T-cell (primary cell): ENCODE measurements at regions not wholly inside any gene's neighbourhood (a gene's known extent, or its start where the extent isn't known, plus 50 kb on each side); places are given as distances from the start of the nearest gene placed in this dataset.

Experiments
- ATAC-seq, 4 experiments: fragments of 200-7000 bp in 3 of 4; fragments of 150-1000 bp in 1 of 4; cut with Tn5 transposase; replicated peaks in 1 of 4; 1 replicate in 3 of 4; 2 replicates in 1 of 4; pipeline ENCODE4 v1.10.0; 2021; ENCODE audit warnings: moderate library complexity in 3 of 4, mild to moderate bottlenecking in 2 of 4, moderate number of reproducible peaks in 1 of 4
- CTCF ChIA-PET, 2 donors: fragments of 300-600 bp; sonication (Branson Sonifier 250); formaldehyde crosslinking; loops; one replicate each; lab custom pipeline; 2022; ENCODE audit warnings: antibody characterized with exemption in 2 of 2; lab: Charles Lee
- POLR2A ChIA-PET, 2 donors: fragments of 300-600 bp; sonication (Branson Sonifier 250); formaldehyde crosslinking; loops; one replicate each; lab custom pipeline; 2022; ENCODE audit warnings: antibody characterized with exemption in 2 of 2; lab: Charles Lee
- DNase-seq, 35 experiments: peaks; one replicate each; pipeline versions ENCODE4 v3.0.0 to v3.0.0-alpha.2; 2013 to 2023
- H3K27ac ChIP-seq: one replicate; pipeline ENCODE4 v1.5.1; 2013; ENCODE audit warnings: low read length
- H3K27me3 ChIP-seq, 2 experiments: replicated peaks in 1 of 2; 1 replicate in 1 of 2; 2 replicates in 1 of 2; pipeline versions ENCODE4 v1.6.1 to v1.7.0; 2013; ENCODE audit warnings: low read length in 1 of 2, mixed read lengths in 1 of 2; ENCODE audit not compliant: control insufficient read depth in 2 of 2, insufficient read depth in 2 of 2; ENCODE audit errors: extremely low read depth in 1 of 2
- H3K36me3 ChIP-seq, 2 donors: 1 replicate in 1 of 2; 2 replicates in 1 of 2; pipeline versions ENCODE4 v1.6.1 to v1.7.0; 2013; ENCODE audit warnings: low read length in 1 of 2; ENCODE audit not compliant: control insufficient read depth in 2 of 2, insufficient read depth in 1 of 2; ENCODE audit errors: extremely low read depth in 1 of 2
- H3K4me1 ChIP-seq, 2 experiments: 1 replicate in 1 of 2; 2 replicates in 1 of 2; pipeline versions ENCODE4 v1.6.1 to v1.7.0; 2013; ENCODE audit warnings: low read length in 2 of 2, mixed read lengths in 1 of 2; ENCODE audit not compliant: insufficient read depth in 2 of 2, control insufficient read depth in 1 of 2; ENCODE audit errors: extremely low read depth in 1 of 2
- H3K4me3 ChIP-seq, 2 donors: 1 replicate in 1 of 2; 2 replicates in 1 of 2; pipeline versions ENCODE4 v1.5.1 to v1.7.0; 2013; ENCODE audit warnings: mild to moderate bottlenecking in 2 of 2, low read length in 1 of 2, moderate library complexity in 1 of 2; ENCODE audit not compliant: control insufficient read depth in 1 of 2; ENCODE audit errors: extremely low read depth in 1 of 2
- H3K9me3 ChIP-seq: 2 replicates; pipeline ENCODE4 v1.7.0; 2013
- H3K27ac Mint-ChIP-seq, 2 donors: one replicate each; pipeline ENCODE4 v1.8.0; 2020 to 2021; ENCODE audit warnings: mild to moderate bottlenecking in 2 of 2, mixed read lengths in 2 of 2
- H3K27me3 Mint-ChIP-seq, 2 donors: one replicate each; pipeline ENCODE4 v1.8.0; 2021 to 2022; ENCODE audit warnings: mixed read lengths in 2 of 2
- H3K36me3 Mint-ChIP-seq: one replicate; pipeline ENCODE4 v1.8.0; 2021; ENCODE audit warnings: mixed read lengths
- H3K4me1 Mint-ChIP-seq, 3 donors: one replicate each; pipeline ENCODE4 v1.8.0; 2020 to 2022; ENCODE audit warnings: mixed read lengths in 3 of 3, mild to moderate bottlenecking in 1 of 3
- H3K4me3 Mint-ChIP-seq, 3 donors: one replicate each; pipeline ENCODE4 v1.8.0; 2020 to 2022; ENCODE audit warnings: mild to moderate bottlenecking in 3 of 3, mixed read lengths in 3 of 3, moderate library complexity in 3 of 3
- H3K9me3 Mint-ChIP-seq, 3 donors: one replicate each; pipeline ENCODE4 v1.8.0; 2020 to 2022; ENCODE audit warnings: mixed read lengths in 3 of 3
- WGBS: methylation state at CpG from one replicate; pipeline ENCODE4 v1.1.5; 2013; ENCODE audit warnings: missing lambda C conversion rate; ENCODE audit not compliant: insufficient coverage; 5-methylcytosine and 5-hydroxymethylcytosine counted together

DNA sequence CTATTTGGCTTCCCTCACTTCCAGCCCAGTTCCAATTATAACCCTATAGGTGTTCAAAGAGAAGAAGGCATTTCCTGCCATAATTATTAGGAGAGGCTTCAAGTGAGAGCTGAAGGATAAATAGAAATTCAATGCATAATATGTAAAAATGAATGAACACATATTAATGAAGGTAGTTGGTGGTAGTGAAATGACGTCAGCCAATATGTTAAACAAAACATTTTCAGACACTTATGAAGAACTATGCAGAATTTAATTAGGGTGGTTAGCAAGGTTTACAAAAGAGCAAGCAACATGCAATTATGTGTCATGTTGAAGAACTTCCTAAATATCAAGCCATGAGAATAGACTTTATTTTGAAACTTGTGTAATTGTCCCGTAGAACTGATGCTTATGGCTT, 858.8 kb upstream of the DDX18 start:
- Histone ChIP-seq H3K4me3 (no peak overlapping the region), H3K4me1 (no peaks in the 10 kb centered on the region), H3K36me3 (no peaks in the 10 kb centered on the region), H3K9me3 (peaks cover 4% of the 10 kb centered on the region), H3K27ac (no peak overlapping the region), H3K27me3 (no peaks in the 10 kb centered on the region)
- no peaks in the 10 kb centered on the region for H3K4me1 Mint-ChIP-seq
- no peak for ATAC-seq
- POLR2A ChIA-PET, result no interaction called here
- H3K9me3 Mint-ChIP-seq, result peaks cover 29 to 39% (median 29%) of the 10 kb centered on the region in 3 donors
- CTCF ChIA-PET, result no interaction called here
- no peak overlapping the region for H3K4me3 Mint-ChIP-seq
- H3K27me3 Mint-ChIP-seq, result no peaks in the 10 kb centered on the region
- DNase-seq, result no peak
- no peaks in the 10 kb centered on the region for H3K36me3 Mint-ChIP-seq
- no peak overlapping the region for H3K27ac Mint-ChIP-seq
- no CpG with 5 or more reads among the region's 2 CpGs for WGBS

GRCh38 chr2:116975608-116976007, 838.9 kb upstream of the DDX18 start:
- Mint-ChIP-seq H3K9me3 (peaks cover 9 to 37% (median 23%) of the 10 kb centered on the region in 3 donors), H3K4me3 (no peak overlapping the region), H3K27me3 (no peaks in the 10 kb centered on the region), H3K27ac (no peak overlapping the region), H3K36me3 (no peaks in the 10 kb centered on the region), H3K4me1 (no peaks in the 10 kb centered on the region)
- 100% methylated on average over 3 of the region's 3 CpGs for WGBS
- ATAC-seq, result no peak
- no peaks in the 10 kb centered on the region for H3K27me3 ChIP-seq
- ChIA-PET POLR2A (no interaction called here), CTCF (no interaction called here)
- H3K27ac ChIP-seq, result no peak overlapping the region
- no peak overlapping the region for H3K4me3 ChIP-seq
- H3K9me3 ChIP-seq, result peaks cover 3% of the 10 kb centered on the region
- H3K36me3 ChIP-seq, result no peaks in the 10 kb centered on the region
- DNase-seq, result no peak
- H3K4me1 ChIP-seq, result no peaks in the 10 kb centered on the region

DNA sequence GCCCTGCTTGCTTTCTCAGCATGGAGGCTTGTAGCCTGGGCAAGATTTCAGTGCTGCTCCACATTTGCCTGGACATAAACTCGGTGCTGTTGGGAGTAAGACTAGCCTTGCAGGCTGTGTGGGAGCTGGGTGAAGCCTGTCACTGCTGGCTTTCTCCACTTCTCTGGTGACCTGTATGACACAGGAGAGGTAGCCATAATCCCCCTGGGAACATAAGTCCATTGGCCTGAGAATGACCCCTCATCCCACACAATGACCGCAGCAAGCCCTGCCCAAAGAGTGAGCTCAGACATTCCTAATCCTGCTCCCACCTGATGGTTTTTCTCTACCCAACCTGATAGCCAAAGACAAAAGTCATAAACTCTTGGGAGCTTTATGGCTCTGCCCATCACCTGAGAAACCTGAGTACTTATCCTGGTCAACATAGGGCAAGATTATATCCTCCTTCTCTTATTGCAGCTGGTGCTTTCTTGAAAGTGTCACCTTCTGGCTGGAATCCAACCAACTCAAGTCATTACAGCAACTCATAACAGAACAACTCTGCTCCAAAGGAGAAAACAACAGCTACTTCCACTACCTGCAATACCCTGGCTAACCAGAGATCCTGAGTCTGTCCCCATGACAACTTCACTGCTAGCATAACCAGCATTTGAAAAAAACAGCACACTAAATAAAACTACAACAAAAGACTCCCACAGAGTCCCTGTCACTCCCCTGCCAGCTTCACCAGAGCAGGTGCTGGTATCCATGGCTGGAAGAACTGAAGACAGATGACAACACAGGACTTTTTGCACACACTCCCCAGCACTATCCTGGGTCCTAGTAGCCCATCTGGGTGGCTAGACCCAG, 834.4 kb upstream of the DDX18 start:
- H3K27ac Mint-ChIP-seq, result no peak overlapping the region
- no peaks in the 10 kb centered on the region for H3K4me1 ChIP-seq
- ChIA-PET CTCF (no interaction called here), POLR2A (no interaction called here)
- 71% methylated on average over 2 of the region's 2 CpGs for WGBS
- no peak for ATAC-seq
- no peaks in the 10 kb centered on the region for H3K4me1 Mint-ChIP-seq
- peaks cover 11 to 44% (median 29%) of the 10 kb centered on the region in 3 donors for H3K9me3 Mint-ChIP-seq
- no peak overlapping the region for H3K27ac ChIP-seq
- DNase-seq, result no peak
- H3K36me3 ChIP-seq, result no peaks in the 10 kb centered on the region
- no peaks in the 10 kb centered on the region for H3K36me3 Mint-ChIP-seq
- H3K9me3 ChIP-seq, result peaks cover 2% of the 10 kb centered on the region
- H3K4me3 Mint-ChIP-seq, result no peak overlapping the region
- H3K27me3 Mint-ChIP-seq, result no peaks in the 10 kb centered on the region
- H3K27me3 ChIP-seq, result no peaks in the 10 kb centered on the region
- no peak overlapping the region for H3K4me3 ChIP-seq

- Histone ChIP-seq H3K36me3 (no peaks in the 10 kb centered on the region), H3K27me3 (no peaks in the 10 kb centered on the region), H3K4me1 (no peaks in the 10 kb centered on the region), H3K27ac (no peak overlapping the region), H3K4me3 (no peak overlapping the region), H3K9me3 (no peaks in the 10 kb centered on the region)
- Mint-ChIP-seq H3K27ac (no peak overlapping the region), H3K9me3 (peaks cover 16 to 42% (median 37%) of the 10 kb centered on the region in 3 donors), H3K4me1 (no peaks in the 10 kb centered on the region), H3K4me3 (no peak overlapping the region), H3K27me3 (no peaks in the 10 kb centered on the region), H3K36me3 (no peaks in the 10 kb centered on the region)
- 67% methylated on average over 3 of the region's 4 CpGs for WGBS
- CTCF ChIA-PET, result no interaction called here
- ATAC-seq, result no peak
- POLR2A ChIA-PET, result no interaction called here
- no peak for DNase-seq
These were observed 827.0 kb upstream of the DDX18 start for GRCh38 chr2:116987447-116987846.

GRCh38 chr2:116988303-116988702, 826.2 kb upstream of the DDX18 start:
- ATAC-seq (no peak), DNase-seq (no peak)
- H3K27me3 ChIP-seq, result no peaks in the 10 kb centered on the region
- Mint-ChIP-seq H3K4me1 (no peaks in the 10 kb centered on the region), H3K4me3 (no peak overlapping the region), H3K36me3 (no peaks in the 10 kb centered on the region), H3K27me3 (no peaks in the 10 kb centered on the region), H3K27ac (no peak overlapping the region), H3K9me3 (peaks cover 16 to 33% (median 32%) of the 10 kb centered on the region in 3 donors)
- no peaks in the 10 kb centered on the region for H3K9me3 ChIP-seq
- H3K4me3 ChIP-seq, result no peak overlapping the region
- no peak overlapping the region for H3K27ac ChIP-seq
- no peaks in the 10 kb centered on the region for H3K36me3 ChIP-seq
- POLR2A ChIA-PET, result no interaction called here
- CTCF ChIA-PET, result no interaction called here
- no peaks in the 10 kb centered on the region for H3K4me1 ChIP-seq

- ATAC-seq (no peak), DNase-seq (no peak)
- H3K4me3 Mint-ChIP-seq, result no peak overlapping the region
- no peaks in the 10 kb centered on the region for H3K4me1 Mint-ChIP-seq
- peaks cover 3% of the 10 kb centered on the region in 3 donors for H3K9me3 Mint-ChIP-seq
- no peaks in the 10 kb centered on the region for H3K27me3 Mint-ChIP-seq
- Histone ChIP-seq H3K27me3 (no peaks in the 10 kb centered on the region), H3K27ac (no peak overlapping the region), H3K4me3 (no peak overlapping the region), H3K36me3 (no peaks in the 10 kb centered on the region), H3K9me3 (no peaks in the 10 kb centered on the region), H3K4me1 (no peaks in the 10 kb centered on the region)
- H3K36me3 Mint-ChIP-seq, result no peaks in the 10 kb centered on the region
- POLR2A ChIA-PET, result no interaction called here
- CTCF ChIA-PET, result no interaction called here
- no CpG with 5 or more reads among the region's 1 CpG for WGBS
- H3K27ac Mint-ChIP-seq, result no peak overlapping the region
These were observed 795.1 kb upstream of the DDX18 start for GRCh38 chr2:117019357-117019756.
